BLaER1 (cell line): ENCODE measurements at regions not wholly inside any gene's neighbourhood (a gene's known extent, or its start where the extent isn't known, plus 50 kb on each side); places are given as distances from the start of the nearest gene placed in this dataset.

Experiments
- H3K27ac ChIP-seq: shearing (Covaris generic); formaldehyde crosslinking; 2 replicates; pipeline ENCODE4 v1.8.1; 2022
- H3K27me3 ChIP-seq: shearing (Covaris generic); formaldehyde crosslinking; 2 replicates; pipeline ENCODE4 v1.8.1; 2022
- H3K36me3 ChIP-seq: shearing (Covaris generic); formaldehyde crosslinking; 2 replicates; pipeline ENCODE4 v1.8.1; 2022
- H3K4me1 ChIP-seq: shearing (Covaris generic); formaldehyde crosslinking; 2 replicates; pipeline ENCODE4 v1.8.1; 2022
- H3K4me2 ChIP-seq: shearing (Covaris generic); formaldehyde crosslinking; 2 replicates; pipeline ENCODE4 v1.8.1; 2022
- H3K4me3 ChIP-seq: shearing (Covaris generic); formaldehyde crosslinking; 2 replicates; pipeline ENCODE4 v1.8.1; 2022
- H3K9ac ChIP-seq: shearing (Covaris generic); formaldehyde crosslinking; 2 replicates; pipeline ENCODE4 v1.8.1; 2022
- H3K9me3 ChIP-seq: shearing (Covaris generic); formaldehyde crosslinking; 2 replicates; pipeline ENCODE4 v1.8.1; 2022
- H4K20me1 ChIP-seq: shearing (Covaris generic); formaldehyde crosslinking; 2 replicates; pipeline ENCODE4 v1.8.1; 2022
- Cebpa-rat ChIP-seq: shearing (Covaris generic); IDR thresholded peaks from 2 replicates; pipeline ENCODE4 v1.8.1; 2022

DNA sequence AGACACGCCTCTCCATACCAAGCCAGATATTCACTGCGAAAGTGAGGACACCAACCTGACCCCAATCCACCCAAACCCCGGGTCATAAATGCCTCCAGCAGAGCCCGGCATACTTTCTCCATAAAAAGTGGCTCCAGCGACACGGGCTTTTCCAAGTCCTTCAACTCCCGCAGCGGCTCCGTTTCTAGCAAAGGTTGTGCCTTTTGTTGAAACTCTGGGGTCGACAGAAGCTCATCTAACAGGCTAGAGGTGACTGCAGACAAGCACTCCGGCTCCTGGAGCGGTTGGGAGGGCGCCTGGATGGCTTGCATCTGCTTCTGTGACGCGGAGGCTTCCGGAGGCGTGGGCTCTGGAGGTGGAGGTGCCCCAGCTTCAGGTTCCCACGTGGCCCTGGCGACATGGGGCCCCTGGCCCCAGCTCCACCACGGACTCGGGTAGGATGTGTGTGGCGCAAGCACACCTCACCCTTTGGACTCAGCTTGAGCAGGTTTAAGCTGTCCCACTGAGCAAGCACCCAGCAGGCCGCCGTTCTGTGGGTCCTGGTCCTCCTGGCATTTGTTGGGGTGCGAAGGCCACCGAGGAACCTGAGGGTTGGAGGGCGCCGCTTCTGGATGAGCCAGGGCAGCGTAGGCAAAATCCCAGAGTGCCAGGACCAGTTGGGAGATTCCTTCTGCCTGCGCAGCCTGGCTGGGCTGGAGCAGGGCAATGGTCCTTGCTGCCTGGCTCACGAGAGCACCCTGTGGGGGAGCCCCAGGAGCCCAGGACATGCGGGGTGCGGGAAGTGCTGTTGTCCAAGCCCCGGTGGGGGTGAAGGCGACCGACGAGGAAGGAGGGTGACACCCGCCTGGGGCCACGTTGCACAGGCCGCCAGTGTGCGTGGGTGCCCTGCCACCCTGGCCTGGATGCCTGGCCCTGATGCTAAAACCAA, 186.3 kb downstream of the ALG10 start:
- Histone ChIP-seq H3K27me3 (no peaks in the 10 kb centered on the region), H3K9ac (no peak overlapping the region), H3K9me3 (no peaks in the 10 kb centered on the region), H4K20me1 (no peaks in the 10 kb centered on the region), H3K4me3 (no peak overlapping the region), H3K4me2 (no peak overlapping the region), H3K36me3 (no peaks in the 10 kb centered on the region), H3K4me1 (peaks cover 19% of the 10 kb centered on the region), H3K27ac (no peak overlapping the region)
- TF ChIP-seq Cebpa-rat: no peak

DNA sequence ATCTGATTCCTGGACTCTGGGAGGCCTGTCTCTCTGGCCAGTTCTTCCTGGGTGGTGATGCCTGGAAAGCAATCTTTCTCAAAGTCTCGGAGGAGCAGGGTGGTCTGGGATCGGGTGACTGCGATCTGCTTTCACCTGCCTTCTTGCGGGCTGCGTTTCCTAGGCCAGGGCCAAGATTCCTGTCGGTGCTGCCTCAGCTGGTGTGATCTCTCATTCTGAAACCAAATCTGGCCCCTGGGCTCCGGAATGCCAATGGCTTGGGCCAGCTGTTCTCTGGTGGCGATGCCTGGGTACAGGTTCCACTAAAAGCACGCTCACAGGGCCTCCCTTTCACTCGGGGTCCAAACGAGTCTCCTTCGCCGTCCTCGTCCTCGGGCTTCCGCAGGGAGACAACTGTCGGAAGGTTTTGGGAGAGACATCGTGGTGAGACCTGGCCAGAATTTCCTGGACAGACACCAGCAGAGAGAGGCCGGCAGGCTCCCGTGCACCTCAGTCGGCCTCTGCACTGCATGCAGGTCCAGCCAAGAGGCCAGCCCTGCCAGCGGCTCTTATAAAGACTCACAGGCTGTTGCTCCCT, 187.1 kb downstream of the ALG10 start:
- no peaks in the 10 kb centered on the region for H3K9me3 ChIP-seq
- H4K20me1 ChIP-seq: no peaks in the 10 kb centered on the region
- H3K4me2 ChIP-seq: no peak overlapping the region
- no peak for TF ChIP-seq Cebpa-rat
- no peak overlapping the region for H3K27ac ChIP-seq
- no peak overlapping the region for H3K9ac ChIP-seq
- H3K27me3 ChIP-seq: no peaks in the 10 kb centered on the region
- no peaks in the 10 kb centered on the region for H3K36me3 ChIP-seq
- peaks cover 14% of the 10 kb centered on the region for H3K4me1 ChIP-seq
- H3K4me3 ChIP-seq: no peak overlapping the region

GRCh38 chr12:34210183-34210582, 187.9 kb downstream of the ALG10 start:
- peaks cover 5% of the 10 kb centered on the region for H3K4me1 ChIP-seq
- H3K27ac ChIP-seq: no peak overlapping the region
- TF ChIP-seq Cebpa-rat: no peak
- H3K4me3 ChIP-seq: no peak overlapping the region
- no peaks in the 10 kb centered on the region for H4K20me1 ChIP-seq
- H3K4me2 ChIP-seq: no peak overlapping the region
- H3K9ac ChIP-seq: no peak overlapping the region
- H3K9me3 ChIP-seq: no peaks in the 10 kb centered on the region
- no peaks in the 10 kb centered on the region for H3K36me3 ChIP-seq
- no peaks in the 10 kb centered on the region for H3K27me3 ChIP-seq

DNA sequence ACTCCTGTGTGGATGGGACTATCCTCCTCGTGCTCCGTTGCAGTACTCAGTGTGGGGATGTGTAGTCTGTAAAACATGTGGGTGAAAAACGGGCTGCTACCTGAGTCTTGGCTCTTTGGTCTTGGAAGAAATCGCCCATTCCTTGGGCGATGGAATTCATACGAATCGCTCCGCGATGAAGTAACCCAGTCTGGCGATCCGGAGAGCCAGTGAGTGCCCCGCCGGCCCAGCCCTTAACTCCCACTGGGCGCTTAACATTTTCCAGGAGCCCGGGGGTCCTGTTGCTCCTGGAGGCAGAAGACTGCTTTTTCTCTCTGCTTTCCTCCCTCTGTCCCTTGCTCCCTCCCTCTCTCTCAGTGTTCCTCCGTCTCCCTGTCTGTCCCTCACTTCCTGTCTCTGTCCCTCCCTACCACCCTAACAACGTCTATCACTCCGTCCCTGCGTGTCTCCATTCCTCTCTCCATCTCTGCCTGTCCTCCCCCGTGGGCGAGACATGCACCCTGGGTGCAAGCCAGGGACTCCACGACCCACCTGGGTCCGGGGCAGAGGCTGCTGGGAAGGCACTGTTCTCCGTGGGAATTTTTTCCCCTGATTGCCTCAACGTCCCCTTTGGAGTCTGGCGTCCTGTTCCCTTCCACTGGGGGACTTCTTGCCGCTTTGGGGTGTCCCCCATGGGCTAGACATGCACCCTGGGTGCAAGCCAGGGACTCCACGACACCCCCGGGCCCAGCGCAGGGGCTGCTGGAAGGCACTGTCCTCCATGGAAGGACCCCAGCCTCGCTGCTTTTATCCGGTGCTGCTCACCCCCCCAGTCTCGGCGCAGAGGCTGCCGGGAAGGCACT, 188.6 kb downstream of the ALG10 start:
- no peaks in the 10 kb centered on the region for H3K9me3 ChIP-seq
- TF ChIP-seq Cebpa-rat: no peak

DNA sequence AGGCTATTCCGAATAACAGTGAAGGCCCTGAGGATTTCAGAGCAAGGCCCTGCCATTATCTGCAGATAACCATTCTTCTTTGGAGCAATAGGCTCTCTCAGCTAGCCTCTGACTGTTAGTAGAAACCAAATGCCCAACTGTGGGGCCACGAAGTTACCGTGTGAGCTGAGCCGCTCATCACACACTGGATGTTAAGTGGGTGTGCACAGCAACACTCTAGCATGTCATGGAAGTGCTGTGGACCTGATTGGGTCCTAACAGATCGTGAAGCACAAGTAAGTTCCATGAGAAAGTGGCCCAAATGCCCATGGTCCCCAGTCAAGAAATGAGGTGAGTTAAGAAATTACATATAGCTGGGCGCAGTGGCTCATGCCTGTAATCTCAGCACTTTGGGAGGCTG, 190.4 kb downstream of the ALG10 start:
- Histone ChIP-seq H3K27me3 (no peaks in the 10 kb centered on the region), H3K9me3 (no peaks in the 10 kb centered on the region), H3K4me1 (no peaks in the 10 kb centered on the region), H3K4me3 (no peak overlapping the region), H4K20me1 (no peaks in the 10 kb centered on the region), H3K36me3 (no peaks in the 10 kb centered on the region), H3K27ac (no peak overlapping the region), H3K4me2 (no peak overlapping the region), H3K9ac (no peak overlapping the region)
- TF ChIP-seq Cebpa-rat: no peak

More for the DNA sequence above, 188.6 kb downstream of the ALG10 start:
- Histone ChIP-seq H3K4me1 (no peaks in the 10 kb centered on the region), H3K9ac (no peak overlapping the region), H3K27me3 (no peaks in the 10 kb centered on the region), H4K20me1 (no peaks in the 10 kb centered on the region), H3K36me3 (no peaks in the 10 kb centered on the region), H3K27ac (no peak overlapping the region), H3K4me3 (no peak overlapping the region), H3K4me2 (no peak overlapping the region)

DNA sequence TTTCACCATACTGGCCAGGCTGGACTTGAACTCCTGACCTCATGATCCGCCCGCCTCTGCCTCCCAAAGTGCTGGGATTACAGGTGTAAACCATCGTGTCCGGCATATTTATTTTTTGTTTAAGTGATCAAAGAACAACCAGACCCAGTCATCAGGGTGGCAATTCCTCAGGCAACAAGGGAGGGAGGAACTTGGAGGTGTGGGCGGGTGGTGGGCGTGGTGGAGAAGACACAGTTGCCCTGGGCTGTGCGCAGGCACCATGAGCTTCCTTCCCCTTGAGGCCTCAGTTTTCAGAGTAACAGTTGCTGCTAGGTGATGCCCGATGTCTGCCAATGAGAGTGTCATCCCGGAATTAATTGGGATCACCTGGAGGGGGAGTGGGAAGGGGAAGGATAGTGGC, 191.7 kb downstream of the ALG10 start:
- H3K4me1 ChIP-seq: no peaks in the 10 kb centered on the region
- H3K9ac ChIP-seq: no peak overlapping the region
- no peaks in the 10 kb centered on the region for H3K36me3 ChIP-seq
- no peaks in the 10 kb centered on the region for H4K20me1 ChIP-seq
- H3K27ac ChIP-seq: no peak overlapping the region
- no peaks in the 10 kb centered on the region for H3K27me3 ChIP-seq
- no peak overlapping the region for H3K4me3 ChIP-seq
- no peak overlapping the region for H3K4me2 ChIP-seq
- TF ChIP-seq Cebpa-rat: no peak
- H3K9me3 ChIP-seq: no peaks in the 10 kb centered on the region

DNA sequence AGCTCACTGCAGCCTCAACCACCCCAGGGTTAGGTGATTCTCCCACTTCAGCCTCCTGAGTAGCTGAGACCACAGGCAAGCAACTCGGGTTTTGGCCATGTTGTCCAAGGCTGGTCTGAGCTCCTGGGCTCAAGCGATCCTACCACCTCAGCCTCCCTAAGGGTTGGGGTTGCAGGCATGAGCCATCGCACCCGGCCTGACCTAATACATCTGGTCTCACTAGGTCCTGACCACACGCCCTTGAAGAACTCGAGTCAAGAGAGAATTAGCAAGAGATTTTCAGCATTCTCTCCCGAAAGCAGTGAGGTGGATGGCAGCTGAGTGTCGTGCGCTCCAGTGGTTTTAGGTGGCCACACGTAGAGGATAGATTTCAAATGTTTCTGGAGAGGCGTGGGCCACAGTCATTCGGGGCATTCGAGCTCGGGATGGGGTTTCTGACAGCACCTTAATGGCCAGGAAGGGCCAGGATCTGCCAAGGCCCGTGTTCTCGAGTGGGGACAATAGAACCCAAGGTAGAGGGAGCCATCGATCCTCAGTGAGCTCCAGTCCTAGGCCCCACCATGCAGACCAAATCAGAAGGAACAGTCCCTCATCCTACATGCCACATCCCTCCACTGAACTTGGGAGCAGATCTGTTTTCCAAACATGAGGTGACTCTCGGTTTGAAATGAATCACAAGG, 193.1 kb downstream of the ALG10 start:
- H3K4me3 ChIP-seq: no peak overlapping the region
- H3K9me3 ChIP-seq: no peaks in the 10 kb centered on the region
- no peak overlapping the region for H3K27ac ChIP-seq
- no peaks in the 10 kb centered on the region for H3K27me3 ChIP-seq
- TF ChIP-seq Cebpa-rat: no peak
- H4K20me1 ChIP-seq: no peaks in the 10 kb centered on the region
- no peak overlapping the region for H3K9ac ChIP-seq
- H3K4me2 ChIP-seq: no peak overlapping the region
- H3K4me1 ChIP-seq: no peaks in the 10 kb centered on the region
- no peaks in the 10 kb centered on the region for H3K36me3 ChIP-seq

GRCh38 chr12:34215893-34216285, 193.6 kb downstream of the ALG10 start:
- H3K9me3 ChIP-seq: no peaks in the 10 kb centered on the region
- H3K27ac ChIP-seq: no peak overlapping the region
- no peak overlapping the region for H3K4me3 ChIP-seq
- H3K36me3 ChIP-seq: no peaks in the 10 kb centered on the region
- H3K4me2 ChIP-seq: no peak overlapping the region
- no peak overlapping the region for H3K9ac ChIP-seq
- H3K4me1 ChIP-seq: no peaks in the 10 kb centered on the region
- no peaks in the 10 kb centered on the region for H4K20me1 ChIP-seq
- no peaks in the 10 kb centered on the region for H3K27me3 ChIP-seq
- no peak for TF ChIP-seq Cebpa-rat

GRCh38 chr12:34217660-34218059, 195.4 kb downstream of the ALG10 start:
- no peaks in the 10 kb centered on the region for H3K36me3 ChIP-seq
- no peak overlapping the region for H3K4me3 ChIP-seq
- no peak overlapping the region for H3K4me2 ChIP-seq
- no peak overlapping the region for H3K9ac ChIP-seq
- H4K20me1 ChIP-seq: no peaks in the 10 kb centered on the region
- TF ChIP-seq Cebpa-rat: no peak
- no peaks in the 10 kb centered on the region for H3K9me3 ChIP-seq
- no peaks in the 10 kb centered on the region for H3K27me3 ChIP-seq
- H3K4me1 ChIP-seq: peaks cover 7% of the 10 kb centered on the region; the same call in 1 of the 2 replicates
- no peak overlapping the region for H3K27ac ChIP-seq
